OCI-LY7 (cell line): ENCODE measurements at regions not wholly inside any gene's neighbourhood (a gene's known extent, or its start where the extent isn't known, plus 50 kb on each side); places are given as distances from the start of the nearest gene placed in this dataset.

Experiments used
- BruUV-seq: library from RNA; stranded (reverse); fragments of 400-500 nt; replicated peaks from 2 replicates; lab custom pipeline; 2021; lab: Mats Ljungman, UMichigan
- CTCF ChIA-PET: fragments of 300-600 bp; sonication (Branson Sonifier 250); formaldehyde crosslinking; loops from one replicate; lab custom pipeline; 2022; ENCODE audit warnings: antibody characterized with exemption; ENCODE audit not compliant: unreplicated experiment; lab: Charles Lee
- POLR2A ChIA-PET: fragments of 300-600 bp; sonication (Branson Sonifier 250); formaldehyde crosslinking; loops from one replicate; lab custom pipeline; 2022; ENCODE audit warnings: antibody characterized with exemption; lab: Charles Lee
- DNase-seq: peaks from one replicate; pipeline ENCODE4 v3.0.0-alpha.2; 2015; ENCODE audit warnings: low spot score
- H2AFZ ChIP-seq: fragments of 200-600 bp; sonication (generic), shearing (Covaris generic); 2 replicates; pipeline ENCODE4 v1.6.1; 2014; ENCODE audit warnings: mild to moderate bottlenecking, antibody characterized with exemption, low read length, moderate library complexity
- H3K27ac ChIP-seq: fragments of 200-600 bp; sonication (generic); 2 replicates; pipeline ENCODE4 v1.5.1; 2014; ENCODE audit warnings: mixed run types, low read depth, mild to moderate bottlenecking, moderate library complexity, low read length, inconsistent platforms; ENCODE audit not compliant: poor library complexity, severe bottlenecking
- H3K36me3 ChIP-seq: fragments of 200-600 bp; sonication (generic); 2 replicates; pipeline ENCODE4 v1.6.1; 2014; ENCODE audit warnings: mild to moderate bottlenecking, antibody characterized with exemption, low read length, moderate library complexity, mixed read lengths; ENCODE audit not compliant: insufficient read depth
- H3K4me1 ChIP-seq: fragments of 200-600 bp; sonication (generic); 2 replicates; pipeline ENCODE4 v1.5.1; 2014; ENCODE audit warnings: mild to moderate bottlenecking, low read length; ENCODE audit not compliant: insufficient read depth, poor library complexity, severe bottlenecking
- H3K4me2 ChIP-seq: fragments of 200-600 bp; sonication (generic); 2 replicates; pipeline ENCODE4 v1.6.1; 2014; ENCODE audit warnings: mild to moderate bottlenecking, low read length
- H3K4me3 ChIP-seq: fragments of 200-600 bp; sonication (generic); 2 replicates; pipeline ENCODE4 v1.5.1; 2014; ENCODE audit warnings: mild to moderate bottlenecking, low read depth, low read length; ENCODE audit not compliant: poor library complexity, severe bottlenecking
- H3K79me2 ChIP-seq: fragments of 200-600 bp; sonication (generic); 2 replicates; pipeline ENCODE4 v1.6.1; 2016; ENCODE audit warnings: low read depth, mild to moderate bottlenecking, low read length, moderate library complexity, mixed read lengths; ENCODE audit not compliant: insufficient read depth
- H3K9me2 ChIP-seq: fragments of 200-600 bp; sonication (generic); 2 replicates; pipeline ENCODE4 v1.6.1; 2016; ENCODE audit warnings: mild to moderate bottlenecking, low read length, mixed read lengths; ENCODE audit not compliant: insufficient read depth
- H3K9me3 ChIP-seq: fragments of 200-600 bp; sonication (generic); 2 replicates; pipeline ENCODE4 v1.6.1; 2014; ENCODE audit warnings: mild to moderate bottlenecking, mixed run types, low read length, mixed read lengths
- H4K20me1 ChIP-seq: fragments of 200-600 bp; sonication (generic); 2 replicates; pipeline ENCODE4 v1.6.1; 2014; ENCODE audit warnings: mild to moderate bottlenecking, antibody characterized with exemption, low read length, moderate library complexity, mixed read lengths; ENCODE audit not compliant: insufficient read depth
- CTCF ChIP-seq: fragments of 200-600 bp; sonication (generic); conservative IDR thresholded peaks from 2 replicates; pipeline ENCODE4 v1.5.1; 2014; ENCODE audit warnings: mild to moderate bottlenecking, antibody characterized with exemption, low read length, moderate library complexity, mixed read lengths
- EZH2phosphoT487 ChIP-seq: fragments of 200-600 bp; sonication (generic); IDR thresholded peaks from 2 replicates; pipeline ENCODE4 v1.6.1; 2018; ENCODE audit warnings: low read depth, borderline replicate concordance, mild to moderate bottlenecking, mixed run types, antibody characterized with exemption, low read length, moderate library complexity, mixed read lengths
- intact Hi-C: fragments of 100-400 bp; cut with micrococcal nuclease; formaldehyde crosslinking; loops from one replicate; pipeline ENCODE4 v1.10.0; 2022; ENCODE audit not compliant: unreplicated experiment

GRCh38 chr4:14184767-14185166, 557.2 kb upstream of the BOD1L1 start:
- Histone ChIP-seq H2AFZ (no peak overlapping the region), H3K4me3 (no peak overlapping the region), H3K36me3 (no peaks in the 10 kb centered on the region), H4K20me1 (no peaks in the 10 kb centered on the region), H3K4me2 (no peak overlapping the region), H3K27ac (no peak overlapping the region), H3K9me3 (no peaks in the 10 kb centered on the region), H3K79me2 (no peaks in the 10 kb centered on the region), H3K9me2 (no peaks in the 10 kb centered on the region), H3K4me1 (no peaks in the 10 kb centered on the region)
- POLR2A ChIA-PET = no interaction called here
- TF ChIP-seq CTCF = no peak
- no peak for TF ChIP-seq EZH2phosphoT487
- BruUV-seq = no TSS peak
- intact Hi-C loops = no loop called here
- DNase-seq = no peak
- CTCF ChIA-PET = no interaction called here

GRCh38 chr4:14188214-14188613, 560.7 kb upstream of the BOD1L1 start:
- no TSS peak for BruUV-seq
- Histone ChIP-seq H3K27ac (no peak overlapping the region), H3K9me2 (no peaks in the 10 kb centered on the region), H3K36me3 (no peaks in the 10 kb centered on the region), H2AFZ (no peak overlapping the region), H3K4me3 (no peak overlapping the region), H3K4me2 (no peak overlapping the region), H3K79me2 (no peaks in the 10 kb centered on the region), H3K4me1 (no peaks in the 10 kb centered on the region), H4K20me1 (no peaks in the 10 kb centered on the region), H3K9me3 (no peaks in the 10 kb centered on the region)
- DNase-seq = no peak
- intact Hi-C loops = no loop called here
- POLR2A ChIA-PET = no interaction called here
- CTCF ChIA-PET = no interaction called here
- TF ChIP-seq EZH2phosphoT487 = no peak
- no peak for TF ChIP-seq CTCF

GRCh38 chr4:14193601-14194000, 566.1 kb upstream of the BOD1L1 start:
- Histone ChIP-seq H2AFZ (no peak overlapping the region), H3K9me2 (no peaks in the 10 kb centered on the region), H4K20me1 (no peaks in the 10 kb centered on the region), H3K4me3 (no peak overlapping the region), H3K79me2 (no peaks in the 10 kb centered on the region), H3K36me3 (no peaks in the 10 kb centered on the region), H3K27ac (no peak overlapping the region), H3K4me1 (no peaks in the 10 kb centered on the region), H3K9me3 (no peaks in the 10 kb centered on the region), H3K4me2 (no peak overlapping the region)
- TF ChIP-seq CTCF = no peak
- no peak for TF ChIP-seq EZH2phosphoT487
- DNase-seq = no peak
- BruUV-seq = no TSS peak
- CTCF ChIA-PET = no interaction called here
- POLR2A ChIA-PET = interaction anchor here (0.7 to 0.9 kb wide), 3 partner anchors 10 to 552 kb away, joined by 4 to 8 read pairs (median 4); no protein-coding TSS in a partner anchor
- intact Hi-C loops = no loop called here
